Muscle of back (tissue), 3 donors: ENCODE measurements at regions not wholly inside any gene's neighbourhood (a gene's known extent, or its start where the extent isn't known, plus 50 kb on each side); places are given as distances from the start of the nearest gene placed in this dataset.
A peak's percentile ranks its signal among the peaks of the same experiment; 100 is the strongest.
"Not testable (repeated sequence)": the region's sequence is repeated elsewhere in the genome, so short reads cannot be mapped to it uniquely, and the experiment has no call there.

Experiments used
- DNase-seq, 3 donors: peaks; one replicate each; pipeline versions ENCODE4 v3.0.0 to v3.0.0-alpha.2; 2013

- DNase-seq: no peak
These were observed 125.8 kb upstream of the STX18 start for GRCh38 chr4:4667622-4668081.

- DNase-seq: peak; percentile 19 to 42 (median 37)
These were observed 125.1 kb upstream of the STX18 start for GRCh38 chr4:4666693-4667621.

GRCh38 chr4:4666187-4666586 is 124.3 kb upstream of the STX18 start:
- no peak for DNase-seq

- DNase-seq: no peak
These were observed 122.4 kb upstream of the STX18 start for GRCh38 chr4:4664234-4664633.

GRCh38 chr4:4663028-4663427 is 121.2 kb upstream of the STX18 start:
- DNase-seq: no peak

GRCh38 chr4:4662230-4662629 is 120.4 kb upstream of the STX18 start:
- no peak for DNase-seq

GRCh38 chr4:4659871-4660651 is 118.2 kb upstream of the STX18 start:
- DNase-seq: peak in 1 of 3 donors; percentile 69

- DNase-seq: no peak
These were observed 116.2 kb upstream of the STX18 start for GRCh38 chr4:4658052-4658451.

- DNase-seq: no peak
These were observed 115.1 kb upstream of the STX18 start for GRCh38 chr4:4656977-4657376.

- DNase-seq: no peak
These were observed 114.1 kb upstream of the STX18 start for GRCh38 chr4:4655901-4656300.

- no peak for DNase-seq
These were observed 113.2 kb upstream of the STX18 start for GRCh38 chr4:4655011-4655410.

- no peak for DNase-seq
These were observed 110.2 kb upstream of the STX18 start for GRCh38 chr4:4651811-4652755.

GRCh38 chr4:4647041-4647440 is 105.2 kb upstream of the STX18 start:
- DNase-seq: no peak

- no peak for DNase-seq
These were observed 103.9 kb upstream of the STX18 start for GRCh38 chr4:4645743-4646142.

- DNase-seq: not testable (repeated sequence)
These were observed 102.4 kb upstream of the STX18 start for GRCh38 chr4:4644277-4644676.

GRCh38 chr4:4643743-4644142 is 101.9 kb upstream of the STX18 start:
- DNase-seq: not testable (repeated sequence)

GRCh38 chr4:4643306-4643705 is 101.5 kb upstream of the STX18 start:
- DNase-seq: no peak

- DNase-seq: no peak
These were observed 100.7 kb upstream of the STX18 start for GRCh38 chr4:4642496-4643000.

- DNase-seq: no peak
These were observed 100.0 kb upstream of the STX18 start for GRCh38 chr4:4641661-4642495.

GRCh38 chr4:4641254-4641653 is 99.4 kb upstream of the STX18 start:
- no peak for DNase-seq
